ENCODE measurements at regions not wholly inside any gene's neighbourhood (a gene's known extent, or its start where the extent isn't known, plus 50 kb on each side); places are given as distances from the start of the nearest gene placed in this dataset.

GRCh38 chr12:92301356-92301755, 155.7 kb upstream of the BTG1 start:
- TF ChIP-seq CTCF (IDR thresholded peaks at IDR 0.05) (no peak), POLR2A (IDR thresholded peaks at IDR 0.05) (no peak)
